ENCODE measurements at regions not wholly inside any gene's neighbourhood (a gene's known extent, or its start where the extent isn't known, plus 50 kb on each side); places are given as distances from the start of the nearest gene placed in this dataset.

DNA sequence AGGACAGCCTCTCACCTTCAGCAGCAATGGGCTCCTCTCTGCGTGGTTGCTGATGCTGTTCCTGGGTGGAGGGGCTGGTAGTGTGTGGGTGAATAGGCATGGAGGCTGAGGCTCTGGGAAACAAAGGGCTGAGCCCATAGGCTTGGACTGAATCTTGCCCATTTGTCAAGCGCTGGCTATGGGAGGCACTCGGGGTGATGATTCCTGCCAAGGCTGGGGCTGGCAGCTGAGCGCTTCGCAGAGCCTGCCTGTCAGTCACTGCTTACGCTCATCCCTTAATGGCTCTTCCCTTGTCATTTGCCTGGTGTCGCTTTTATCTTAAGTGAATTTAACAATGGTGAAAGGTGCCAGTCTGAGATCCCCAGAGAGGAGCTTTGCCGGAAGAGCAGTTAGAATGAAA is 353.3 kb downstream of the PBX1 start:
- TF ChIP-seq HCFC1 (IDR thresholded peaks at IDR 0.05; ENCODE audit: low read depth, low read length): no peak
- no peak for TF ChIP-seq PHB2 (IDR thresholded peaks at IDR 0.05; ENCODE audit: partially characterized antibody)
- no peak for TF ChIP-seq POLR2A (IDR thresholded peaks at IDR 0.05; ENCODE audit: insufficient read depth in 1 of 2, low read depth in 2 of 2, low read length in 2 of 2)
- TF ChIP-seq NR2C2 (CRISPR knock-in tag; IDR thresholded peaks at IDR 0.05; ENCODE audit: borderline replicate concordance): no peak
- TF ChIP-seq RXRA (CRISPR knock-in tag; IDR thresholded peaks at IDR 0.05): no peak
- TF ChIP-seq, protein P1, sequence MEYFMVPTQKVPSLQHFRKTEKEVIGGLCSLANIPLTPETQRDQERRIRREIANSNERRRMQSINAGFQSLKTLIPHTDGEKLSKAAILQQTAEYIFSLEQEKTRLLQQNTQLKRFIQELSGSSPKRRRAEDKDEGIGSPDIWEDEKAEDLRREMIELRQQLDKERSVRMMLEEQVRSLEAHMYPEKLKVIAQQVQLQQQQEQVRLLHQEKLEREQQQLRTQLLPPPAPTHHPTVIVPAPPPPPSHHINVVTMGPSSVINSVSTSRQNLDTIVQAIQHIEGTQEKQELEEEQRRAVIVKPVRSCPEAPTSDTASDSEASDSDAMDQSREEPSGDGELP (IDR thresholded peaks at IDR 0.05; ENCODE audit: borderline replicate concordance, low read depth): no peak
- no peak for TF ChIP-seq BCL6 (CRISPR knock-in tag; IDR thresholded peaks at IDR 0.05)
- TF ChIP-seq ZNF644 (CRISPR knock-in tag; IDR thresholded peaks at IDR 0.05; ENCODE audit: low read depth): no peak
- TF ChIP-seq, protein P2, sequence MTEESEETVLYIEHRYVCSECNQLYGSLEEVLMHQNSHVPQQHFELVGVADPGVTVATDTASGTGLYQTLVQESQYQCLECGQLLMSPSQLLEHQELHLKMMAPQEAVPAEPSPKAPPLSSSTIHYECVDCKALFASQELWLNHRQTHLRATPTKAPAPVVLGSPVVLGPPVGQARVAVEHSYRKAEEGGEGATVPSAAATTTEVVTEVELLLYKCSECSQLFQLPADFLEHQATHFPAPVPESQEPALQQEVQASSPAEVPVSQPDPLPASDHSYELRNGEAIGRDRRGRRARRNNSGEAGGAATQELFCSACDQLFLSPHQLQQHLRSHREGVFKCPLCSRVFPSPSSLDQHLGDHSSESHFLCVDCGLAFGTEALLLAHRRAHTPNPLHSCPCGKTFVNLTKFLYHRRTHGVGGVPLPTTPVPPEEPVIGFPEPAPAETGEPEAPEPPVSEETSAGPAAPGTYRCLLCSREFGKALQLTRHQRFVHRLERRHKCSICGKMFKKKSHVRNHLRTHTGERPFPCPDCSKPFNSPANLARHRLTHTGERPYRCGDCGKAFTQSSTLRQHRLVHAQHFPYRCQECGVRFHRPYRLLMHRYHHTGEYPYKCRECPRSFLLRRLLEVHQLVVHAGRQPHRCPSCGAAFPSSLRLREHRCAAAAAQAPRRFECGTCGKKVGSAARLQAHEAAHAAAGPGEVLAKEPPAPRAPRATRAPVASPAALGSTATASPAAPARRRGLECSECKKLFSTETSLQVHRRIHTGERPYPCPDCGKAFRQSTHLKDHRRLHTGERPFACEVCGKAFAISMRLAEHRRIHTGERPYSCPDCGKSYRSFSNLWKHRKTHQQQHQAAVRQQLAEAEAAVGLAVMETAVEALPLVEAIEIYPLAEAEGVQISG (CRISPR knock-in tag; IDR thresholded peaks at IDR 0.05): no peak
- TF ChIP-seq EP300 (IDR thresholded peaks at IDR 0.05; ENCODE audit: low read depth in 2 of 2, low read length in 2 of 2): no peak
- TF ChIP-seq EP300 (CRISPR knock-in tag; IDR thresholded peaks at IDR 0.05; ENCODE audit: borderline replicate concordance): no peak
- TF ChIP-seq, protein P3, sequence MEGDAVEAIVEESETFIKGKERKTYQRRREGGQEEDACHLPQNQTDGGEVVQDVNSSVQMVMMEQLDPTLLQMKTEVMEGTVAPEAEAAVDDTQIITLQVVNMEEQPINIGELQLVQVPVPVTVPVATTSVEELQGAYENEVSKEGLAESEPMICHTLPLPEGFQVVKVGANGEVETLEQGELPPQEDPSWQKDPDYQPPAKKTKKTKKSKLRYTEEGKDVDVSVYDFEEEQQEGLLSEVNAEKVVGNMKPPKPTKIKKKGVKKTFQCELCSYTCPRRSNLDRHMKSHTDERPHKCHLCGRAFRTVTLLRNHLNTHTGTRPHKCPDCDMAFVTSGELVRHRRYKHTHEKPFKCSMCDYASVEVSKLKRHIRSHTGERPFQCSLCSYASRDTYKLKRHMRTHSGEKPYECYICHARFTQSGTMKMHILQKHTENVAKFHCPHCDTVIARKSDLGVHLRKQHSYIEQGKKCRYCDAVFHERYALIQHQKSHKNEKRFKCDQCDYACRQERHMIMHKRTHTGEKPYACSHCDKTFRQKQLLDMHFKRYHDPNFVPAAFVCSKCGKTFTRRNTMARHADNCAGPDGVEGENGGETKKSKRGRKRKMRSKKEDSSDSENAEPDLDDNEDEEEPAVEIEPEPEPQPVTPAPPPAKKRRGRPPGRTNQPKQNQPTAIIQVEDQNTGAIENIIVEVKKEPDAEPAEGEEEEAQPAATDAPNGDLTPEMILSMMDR (CRISPR knock-in tag; IDR thresholded peaks at IDR 0.05): no peak
- TF ChIP-seq ZNF234 (CRISPR knock-in tag; conservative IDR thresholded peaks at IDR 0.05): no peak
